ENCODE measurements at regions not wholly inside any gene's neighbourhood (a gene's known extent, or its start where the extent isn't known, plus 50 kb on each side); places are given as distances from the start of the nearest gene placed in this dataset.

GRCh38 chr6:104322841-104323240 lies 536.9 kb downstream of the HACE1 start:
- DNase-seq (ENCODE audit: low spot score) = no peak

GRCh38 chr6:104321301-104321700 lies 538.4 kb downstream of the HACE1 start:
- no peak for DNase-seq (ENCODE audit: low spot score)

GRCh38 chr6:104320896-104321295 lies 538.8 kb downstream of the HACE1 start:
- no peak for DNase-seq (ENCODE audit: low spot score)

- DNase-seq (ENCODE audit: low spot score) = no peak
Measured at GRCh38 chr6:104312851-104313250, 546.9 kb downstream of the HACE1 start.

- DNase-seq (ENCODE audit: low spot score) = no peak
Measured at GRCh38 chr6:104306211-104306610, 553.5 kb downstream of the HACE1 start.

GRCh38 chr6:104305206-104305605 lies 554.5 kb downstream of the HACE1 start:
- no peak for DNase-seq (ENCODE audit: low spot score)

GRCh38 chr6:104301951-104302350 lies 557.8 kb downstream of the HACE1 start:
- no peak for DNase-seq (ENCODE audit: low spot score)

- DNase-seq (ENCODE audit: low spot score) = no peak
Measured at GRCh38 chr6:104286641-104287040, 573.1 kb downstream of the HACE1 start.

GRCh38 chr6:104284872-104285271 lies 574.8 kb downstream of the HACE1 start:
- no peak for DNase-seq (ENCODE audit: low spot score)

GRCh38 chr6:104282581-104282980 lies 577.1 kb downstream of the HACE1 start:
- no peak for DNase-seq (ENCODE audit: low spot score)

GRCh38 chr6:104281370-104281769 lies 578.3 kb downstream of the HACE1 start:
- no peak for DNase-seq (ENCODE audit: low spot score)

GRCh38 chr6:104268389-104268788 lies 591.3 kb downstream of the HACE1 start:
- no peak for DNase-seq (ENCODE audit: low spot score)

- DNase-seq (ENCODE audit: low spot score) = no peak
Measured at GRCh38 chr6:104266922-104267321, 592.8 kb downstream of the HACE1 start.

GRCh38 chr6:104256646-104257045 lies 603.1 kb downstream of the HACE1 start:
- DNase-seq (ENCODE audit: low spot score) = no peak

GRCh38 chr6:104253236-104253635 lies 606.5 kb downstream of the HACE1 start:
- DNase-seq (ENCODE audit: low spot score) = no peak

- DNase-seq (ENCODE audit: low spot score) = no peak
Measured at GRCh38 chr6:104252276-104252675, 607.4 kb downstream of the HACE1 start.

- DNase-seq (ENCODE audit: low spot score) = no peak
Measured at GRCh38 chr6:104251651-104252050, 608.1 kb downstream of the HACE1 start.

GRCh38 chr6:104240865-104241264 lies 618.9 kb downstream of the HACE1 start:
- DNase-seq (ENCODE audit: low spot score) = no peak

GRCh38 chr6:104239971-104240370 lies 619.7 kb downstream of the HACE1 start:
- no peak for DNase-seq (ENCODE audit: low spot score)

GRCh38 chr6:104229057-104229456 lies 630.7 kb downstream of the HACE1 start:
- no peak for DNase-seq (ENCODE audit: low spot score)

GRCh38 chr6:104227508-104227907 lies 632.2 kb downstream of the HACE1 start:
- no peak for DNase-seq (ENCODE audit: low spot score)

- DNase-seq (ENCODE audit: low spot score) = no peak
Measured at GRCh38 chr6:104226790-104227446, 632.8 kb downstream of the HACE1 start.

- no peak for DNase-seq (ENCODE audit: low spot score)
Measured at GRCh38 chr6:104218116-104218515, 641.6 kb downstream of the HACE1 start.

GRCh38 chr6:104214901-104215300 lies 644.8 kb downstream of the HACE1 start:
- no peak for DNase-seq (ENCODE audit: low spot score)

Data from HuH-7.5 (cell line).